ENCODE measurements at regions not wholly inside any gene's neighbourhood (a gene's known extent, or its start where the extent isn't known, plus 50 kb on each side); places are given as distances from the start of the nearest gene placed in this dataset.
"Not testable (repeated sequence)": the region's sequence is repeated elsewhere in the genome, so short reads cannot be mapped to it uniquely, and the experiment has no call there.

GRCh38 chr15:92805080-92805690, 94.9 kb upstream of the CHD2 start:
- dilution Hi-C loops (cut with MboI; ENCODE audit: extremely low pct_ligation_motif_present, low sequenced_read_pairs) (loop anchor here (25.0 kb wide), 1 partner anchor 107 kb away; the partner anchor contains the start of gene CHD2), intact Hi-C loops (cut with micrococcal nuclease) (loop anchor here (5.0 kb wide), 1 partner anchor 188 kb away; no protein-coding TSS in a partner anchor)
- DNase-seq (ENCODE audit: low read depth, low spot score) (no peak), FAIRE-seq (no peak)
- H3K9me1 ChIP-seq (replicated peaks; ENCODE audit: control insufficient read depth, extremely low read depth, insufficient read depth, low read length): no peaks in the 10 kb centered on the region
- no peaks in the 10 kb centered on the region for H3K36me3 ChIP-seq (ENCODE audit: control insufficient read depth in 2 of 2, extremely low read depth in 1 of 2, insufficient read depth in 2 of 2, low read length in 2 of 2)
- H3K79me2 ChIP-seq (ENCODE audit: control insufficient read depth, insufficient read depth, low read length): no peaks in the 10 kb centered on the region
- no TSS peak for BruUV-seq (replicated peaks)
- TF ChIP-seq JUN (IDR thresholded peaks at IDR 0.05; ENCODE audit: borderline replicate concordance, insufficient read depth, insufficient read length, low read depth) (no peak), MAX (IDR thresholded peaks at IDR 0.05; ENCODE audit: insufficient read depth, insufficient read length) (no peak), CTCF (IDR thresholded peaks at IDR 0.05; ENCODE audit: extremely low read depth in 1 of 2, insufficient read depth in 1 of 2, low read depth in 1 of 2, low read length in 2 of 2) (no peak), MYC (IDR thresholded peaks at IDR 0.05; ENCODE audit: low read depth, low read length) (no peak), POLR2A (IDR thresholded peaks at IDR 0.05; ENCODE audit: low read depth, low read length) (no peak), POLR2AphosphoS5 (IDR thresholded peaks at IDR 0.05; ENCODE audit: insufficient read depth, low read depth, low read length) (no peak), EZH2 (IDR thresholded peaks at IDR 0.05; ENCODE audit: borderline replicate concordance, low read depth, low read length, severe bottlenecking) (no peak), FOS (IDR thresholded peaks at IDR 0.05; ENCODE audit: borderline replicate concordance, insufficient read depth, low read length) (no peak), GATA2 (IDR thresholded peaks at IDR 0.05; ENCODE audit: insufficient read depth, insufficient read length, low read depth, low read length) (no peak)
- no peak overlapping the region for H3K27ac ChIP-seq (ENCODE audit: insufficient read depth, low read depth, low read length)
- H2AFZ ChIP-seq (ENCODE audit: low read depth, low read length): no peak overlapping the region
- H3K9me3 ChIP-seq (replicated peaks; ENCODE audit: control insufficient read depth, insufficient read depth, low read length): no peaks in the 10 kb centered on the region
- ChIA-PET POLR2A (interaction anchor here (1.3 kb wide), 1 partner anchor 77 kb away, joined by 3 read pairs; no protein-coding TSS in a partner anchor), CTCF (interaction anchor here (1.1 to 1.4 kb wide), 3 partner anchors 8 to 113 kb away, joined by 3 to 10 read pairs (median 4); no protein-coding TSS in a partner anchor)
- H3K4me3 ChIP-seq (replicated peaks in 1 of 3; ENCODE audit: insufficient read depth in 1 of 3, low read depth in 1 of 3, low read length in 3 of 3): no peak overlapping the region
- H3K27me3 ChIP-seq (ENCODE audit: control insufficient read depth in 2 of 2, insufficient read depth in 2 of 2, low read length in 2 of 2): no peaks in the 10 kb centered on the region
- peaks cover 18% of the 10 kb centered on the region for H3K4me1 ChIP-seq (ENCODE audit: control insufficient read depth, extremely low read depth, insufficient read depth, low read length)
- no peak overlapping the region for H3K4me2 ChIP-seq (ENCODE audit: insufficient read depth, low read length)
- H4K20me1 ChIP-seq (replicated peaks; ENCODE audit: control insufficient read depth, extremely low read depth, insufficient read depth, low read length): no peaks in the 10 kb centered on the region
- H3K9ac ChIP-seq (replicated peaks; ENCODE audit: extremely low read depth, insufficient read depth, low read length): no peak overlapping the region

GRCh38 chr15:92806171-92806570, 94.0 kb upstream of the CHD2 start:
- intact Hi-C loops (cut with micrococcal nuclease) (loop anchor here (5.0 kb wide), 1 partner anchor 189 kb away; no protein-coding TSS in a partner anchor), dilution Hi-C loops (cut with MboI; ENCODE audit: extremely low pct_ligation_motif_present, low sequenced_read_pairs) (loop anchor here (25.0 kb wide), 1 partner anchor 106 kb away; the partner anchor contains the start of gene CHD2)
- not testable (repeated sequence) for DNase-seq (ENCODE audit: low read depth, low spot score); H3K27ac ChIP-seq (ENCODE audit: insufficient read depth, low read depth, low read length); H3K9ac ChIP-seq (replicated peaks; ENCODE audit: extremely low read depth, insufficient read depth, low read length); H3K36me3 ChIP-seq (ENCODE audit: control insufficient read depth in 2 of 2, extremely low read depth in 1 of 2, insufficient read depth in 2 of 2, low read length in 2 of 2); BruUV-seq (replicated peaks); H3K4me3 ChIP-seq (replicated peaks in 1 of 3; ENCODE audit: insufficient read depth in 1 of 3, low read depth in 1 of 3, low read length in 3 of 3); H3K27me3 ChIP-seq (ENCODE audit: control insufficient read depth in 2 of 2, insufficient read depth in 2 of 2, low read length in 2 of 2); H4K20me1 ChIP-seq (replicated peaks; ENCODE audit: control insufficient read depth, extremely low read depth, insufficient read depth, low read length); H2AFZ ChIP-seq (ENCODE audit: low read depth, low read length); H3K79me2 ChIP-seq (ENCODE audit: control insufficient read depth, insufficient read depth, low read length); H3K4me2 ChIP-seq (ENCODE audit: insufficient read depth, low read length); FAIRE-seq; H3K9me1 ChIP-seq (replicated peaks; ENCODE audit: control insufficient read depth, extremely low read depth, insufficient read depth, low read length); H3K9me3 ChIP-seq (replicated peaks; ENCODE audit: control insufficient read depth, insufficient read depth, low read length)
- peaks cover 20% of the 10 kb centered on the region for H3K4me1 ChIP-seq (ENCODE audit: control insufficient read depth, extremely low read depth, insufficient read depth, low read length)
- CTCF ChIA-PET: interaction anchor here (0.8 to 1.4 kb wide), 4 partner anchors 9 to 127 kb away, joined by 3 to 10 read pairs (median 4); no protein-coding TSS in a partner anchor
- POLR2A ChIA-PET: interaction anchor here (1.3 kb wide), 1 partner anchor 76 kb away, joined by 3 read pairs; no protein-coding TSS in a partner anchor
